HCT116 (cell line): ENCODE measurements at regions not wholly inside any gene's neighbourhood (a gene's known extent, or its start where the extent isn't known, plus 50 kb on each side); places are given as distances from the start of the nearest gene placed in this dataset.

Experiments used
- CEBPB ChIP-seq: IDR thresholded peaks from 2 replicates; pipeline ENCODE4 v1.6.1; 2012; ENCODE audit warnings: low read depth
- CTCF ChIP-seq, 3 experiments: fragments of 200-600 bp in 1 of 3; sonication (generic) in 1 of 3; IDR thresholded peaks in 2 of 3; conservative IDR thresholded peaks in 1 of 3; 2 replicates each; pipeline ENCODE4 v1.5.1; 2012 to 2017; ENCODE audit warnings: low read depth in 2 of 3, low read length in 2 of 3, antibody characterized with exemption in 1 of 3, borderline replicate concordance in 1 of 3, control low read depth in 1 of 3, mild to moderate bottlenecking in 1 of 3, mixed read lengths in 1 of 3, mixed run types in 1 of 3, moderate library complexity in 1 of 3; ENCODE audit not compliant: insufficient read depth in 1 of 3
- EGR1 ChIP-seq: IDR thresholded peaks from 2 replicates; pipeline ENCODE4 v1.6.1; 2012; ENCODE audit warnings: low read depth
- EZH2 ChIP-seq: fragments of 200-600 bp; sonication (generic); IDR thresholded peaks from 2 replicates; pipeline ENCODE4 v1.6.1; 2017; ENCODE audit warnings: antibody characterized with exemption, mixed run types
- POLR2AphosphoS5 ChIP-seq: IDR thresholded peaks from 2 replicates; pipeline ENCODE4 v1.6.1; 2011; ENCODE audit warnings: mild to moderate bottlenecking, low read depth, low read length, moderate library complexity
- REST ChIP-seq: IDR thresholded peaks from 2 replicates; pipeline ENCODE4 v1.6.1; 2012; ENCODE audit warnings: low read depth
- TCF7L2 ChIP-seq: IDR thresholded peaks from 2 replicates; pipeline ENCODE4 v1.7.0; 2011; ENCODE audit warnings: borderline replicate concordance, inconsistent platforms; ENCODE audit not compliant: insufficient read depth, insufficient read length; ENCODE audit errors: extremely low read depth
- YY1 ChIP-seq: IDR thresholded peaks from 2 replicates; pipeline ENCODE4 v1.6.1; 2011; ENCODE audit warnings: low read length, low read depth, moderate library complexity, mild to moderate bottlenecking; ENCODE audit not compliant: insufficient replicate concordance; ENCODE audit errors: extremely low read depth
- ZBTB33 ChIP-seq: IDR thresholded peaks from 2 replicates; pipeline ENCODE4 v1.6.1; 2011; ENCODE audit warnings: mild to moderate bottlenecking, low read length, moderate library complexity; ENCODE audit not compliant: insufficient replicate concordance; ENCODE audit errors: extremely low read depth
- ZFX ChIP-seq: fragments of 450-650 bp; IDR thresholded peaks from 2 replicates; pipeline ENCODE4 v1.6.1; 2017

- no peak for TF ChIP-seq CTCF (IDR thresholded peaks at IDR 0.05 in 2 of 3, conservative IDR thresholded peaks at IDR 0.05 in 1 of 3; ENCODE audit: borderline replicate concordance in 1 of 3, insufficient read depth in 1 of 3, low read depth in 2 of 3, low read length in 2 of 3)
- no peak for TF ChIP-seq CEBPB
- TF ChIP-seq REST = no peak
- TF ChIP-seq POLR2AphosphoS5 = no peak
- TF ChIP-seq TCF7L2 = no peak
- no peak for TF ChIP-seq ZBTB33
- TF ChIP-seq ZFX = no peak
- TF ChIP-seq YY1 = no peak
- no peak for TF ChIP-seq EGR1
- no peak for TF ChIP-seq EZH2
These were observed 201.7 kb downstream of the TM2D1 start for GRCh38 chr1:61523229-61523628.
